ENCODE measurements at regions not wholly inside any gene's neighbourhood (a gene's known extent, or its start where the extent isn't known, plus 50 kb on each side); places are given as distances from the start of the nearest gene placed in this dataset.
"Not testable (repeated sequence)": the region's sequence is repeated elsewhere in the genome, so short reads cannot be mapped to it uniquely, and the experiment has no call there.

- Mint-ChIP-seq H3K4me3 (no peak overlapping the region), H3K36me3 (no peaks in the 10 kb centered on the region), H3K27ac (no peak overlapping the region), H3K9me3 (peaks cover 3% of the 10 kb centered on the region), H3K4me1 (peaks cover 9% of the 10 kb centered on the region), H3K27me3 (ENCODE audit: insufficient read depth, low read depth) (no peaks in the 10 kb centered on the region)
- Histone ChIP-seq H3K4me2 (no peak overlapping the region), H2AFZ (replicated peaks) (no peak overlapping the region), H3K79me2 (ENCODE audit: low read depth) (no peaks in the 10 kb centered on the region), H3K4me3 (no peak overlapping the region), H4K20me1 (ENCODE audit: low read depth) (no peaks in the 10 kb centered on the region), H3K27me3 (no peaks in the 10 kb centered on the region), H3K4me1 (peaks cover 6% of the 10 kb centered on the region), H3K27ac (no peak overlapping the region), H3K9ac (no peak overlapping the region), H3K9me3 (ENCODE audit: low read depth) (no peaks in the 10 kb centered on the region), H3K36me3 (no peaks in the 10 kb centered on the region), H3F3A (ENCODE audit: low read depth) (no peaks in the 10 kb centered on the region)
- DNase-seq (ENCODE audit: low spot score), result no peak
- TF ChIP-seq EZH2 (IDR thresholded peaks at IDR 0.05) (no peak), CTCF (IDR thresholded peaks at IDR 0.05) (no peak), EZH2phosphoT487 (IDR thresholded peaks at IDR 0.05) (no peak)
Observed at GRCh38 chr10:10755490-10755889, 262.2 kb upstream of the CELF2 start.

GRCh38 chr10:10758306-10758705 is 259.4 kb upstream of the CELF2 start:
- peaks cover 4% of the 10 kb centered on the region for H3K4me1 Mint-ChIP-seq
- Histone ChIP-seq H2AFZ (replicated peaks) (no peak overlapping the region), H3K9me3 (ENCODE audit: low read depth) (no peaks in the 10 kb centered on the region), H3K36me3 (no peaks in the 10 kb centered on the region), H3K9ac (no peak overlapping the region), H3K27me3 (no peaks in the 10 kb centered on the region), H3K27ac (no peak overlapping the region), H4K20me1 (ENCODE audit: low read depth) (no peaks in the 10 kb centered on the region), H3K4me3 (no peak overlapping the region), H3F3A (ENCODE audit: low read depth) (no peaks in the 10 kb centered on the region), H3K79me2 (ENCODE audit: low read depth) (no peaks in the 10 kb centered on the region), H3K4me2 (no peak overlapping the region), H3K4me1 (no peaks in the 10 kb centered on the region)
- H3K27me3 Mint-ChIP-seq (ENCODE audit: insufficient read depth, low read depth), result peaks cover 3% of the 10 kb centered on the region
- H3K9me3 Mint-ChIP-seq, result no peaks in the 10 kb centered on the region
- no peak overlapping the region for H3K4me3 Mint-ChIP-seq
- no peak for DNase-seq (ENCODE audit: low spot score)
- no peaks in the 10 kb centered on the region for H3K36me3 Mint-ChIP-seq
- no peak overlapping the region for H3K27ac Mint-ChIP-seq
- no peak for TF ChIP-seq CTCF (IDR thresholded peaks at IDR 0.05)
- no peak for TF ChIP-seq EZH2phosphoT487 (IDR thresholded peaks at IDR 0.05)
- no peak for TF ChIP-seq EZH2 (IDR thresholded peaks at IDR 0.05)

DNA sequence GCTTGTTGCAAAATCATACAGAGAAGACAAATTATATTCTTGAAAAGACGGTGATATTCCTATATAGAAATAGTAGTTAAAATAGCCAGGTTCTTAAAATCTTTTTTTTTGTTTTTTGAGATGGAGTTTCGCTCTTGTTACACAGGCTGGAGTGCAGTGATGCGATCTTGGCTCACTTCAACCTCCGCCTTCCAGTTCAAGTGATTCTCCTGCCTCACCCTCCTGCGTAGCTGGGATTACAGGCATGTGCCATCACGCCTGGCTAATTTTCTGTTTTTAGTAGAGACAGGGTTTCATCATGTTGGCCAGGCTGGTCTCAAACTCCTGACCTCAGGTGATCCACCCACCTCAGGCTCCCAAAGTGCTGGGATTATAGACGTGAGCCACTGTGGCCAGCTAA is 257.9 kb upstream of the CELF2 start:
- H3K36me3 ChIP-seq; H2AFZ ChIP-seq (replicated peaks); H3K4me3 ChIP-seq; H3K27me3 Mint-ChIP-seq (ENCODE audit: insufficient read depth, low read depth); H3K9ac ChIP-seq; H3K27ac Mint-ChIP-seq; H3K9me3 Mint-ChIP-seq; H3K4me3 Mint-ChIP-seq; H3K27me3 ChIP-seq; DNase-seq (ENCODE audit: low spot score); H3K27ac ChIP-seq; H3K4me1 ChIP-seq; H4K20me1 ChIP-seq (ENCODE audit: low read depth); H3K4me2 ChIP-seq; H3K79me2 ChIP-seq (ENCODE audit: low read depth); H3K9me3 ChIP-seq (ENCODE audit: low read depth); H3K36me3 Mint-ChIP-seq; H3F3A ChIP-seq (ENCODE audit: low read depth): not testable (repeated sequence)
- H3K4me1 Mint-ChIP-seq, result peaks cover 19% of the 10 kb centered on the region

- Histone ChIP-seq H3K9me3 (ENCODE audit: low read depth) (no peaks in the 10 kb centered on the region), H4K20me1 (ENCODE audit: low read depth) (no peaks in the 10 kb centered on the region), H3F3A (ENCODE audit: low read depth) (no peaks in the 10 kb centered on the region), H2AFZ (replicated peaks) (no peak overlapping the region), H3K4me3 (no peak overlapping the region), H3K27ac (no peak overlapping the region), H3K27me3 (no peaks in the 10 kb centered on the region), H3K36me3 (no peaks in the 10 kb centered on the region), H3K4me1 (no peaks in the 10 kb centered on the region), H3K4me2 (no peak overlapping the region), H3K79me2 (ENCODE audit: low read depth) (no peaks in the 10 kb centered on the region), H3K9ac (no peak overlapping the region)
- Mint-ChIP-seq H3K27me3 (ENCODE audit: insufficient read depth, low read depth) (peaks cover 9% of the 10 kb centered on the region), H3K36me3 (no peaks in the 10 kb centered on the region), H3K4me3 (no peak overlapping the region), H3K4me1 (peaks cover 24% of the 10 kb centered on the region), H3K27ac (no peak overlapping the region), H3K9me3 (peaks cover 5% of the 10 kb centered on the region)
- no peak for TF ChIP-seq EZH2 (IDR thresholded peaks at IDR 0.05)
- no peak for TF ChIP-seq EZH2phosphoT487 (IDR thresholded peaks at IDR 0.05)
- no peak for TF ChIP-seq CTCF (IDR thresholded peaks at IDR 0.05)
- DNase-seq (ENCODE audit: low spot score), result no peak
Observed at GRCh38 chr10:10765017-10765416, 252.7 kb upstream of the CELF2 start.

Data from neural progenitor cell (in vitro differentiated cells).